IMR-90 (cell line): ENCODE measurements at regions not wholly inside any gene's neighbourhood (a gene's known extent, or its start where the extent isn't known, plus 50 kb on each side); places are given as distances from the start of the nearest gene placed in this dataset.

Source experiments
- ATAC-seq: fragments of 200-7000 bp; cut with Tn5 transposase; 2 replicates; pipeline ENCODE4 v1.9.1; 2020; ENCODE audit warnings: low read depth, mild to moderate bottlenecking, moderate library complexity
- BruUV-seq: library from RNA; stranded (reverse); fragments of 400-500 nt; replicated peaks from 2 replicates; lab custom pipeline; 2021; lab: Mats Ljungman, UMichigan
- CTCF ChIA-PET: fragments of 300-600 bp; formaldehyde crosslinking; extraction: SDS; loops from one replicate; lab custom pipeline; 2021; ENCODE audit warnings: antibody characterized with exemption; lab: Yijun Ruan, JAX
- POLR2A ChIA-PET: fragments of 300-600 bp; sonication (Branson Sonifier 250); formaldehyde crosslinking; loops from one replicate; lab custom pipeline; 2022; ENCODE audit warnings: antibody characterized with exemption; ENCODE audit not compliant: unreplicated experiment; lab: Charles Lee
- DNase-seq: peaks from one replicate; pipeline ENCODE4 v3.0.0; 2013
- H2AFZ ChIP-seq: replicated peaks from 2 replicates; pipeline ENCODE3; 2013; ENCODE audit warnings: low read length, mild to moderate bottlenecking; ENCODE audit not compliant: poor library complexity
- H2AK5ac ChIP-seq: 2 replicates; pipeline ENCODE4 v1.6.1; 2013; ENCODE audit warnings: low read depth, low read length, inconsistent platforms
- H2AK9ac ChIP-seq: replicated peaks from 2 replicates; pipeline ENCODE3; 2013; ENCODE audit warnings: mild to moderate bottlenecking, low read depth, low read length, moderate library complexity; ENCODE audit not compliant: poor library complexity
- H2BK120ac ChIP-seq: 2 replicates; pipeline ENCODE4 v1.6.1; 2013; ENCODE audit warnings: low read depth, low read length, inconsistent platforms
- H2BK15ac ChIP-seq: 3 replicates; pipeline ENCODE4 v1.6.1; 2013; ENCODE audit warnings: low read depth, low read length, inconsistent platforms
- H2BK20ac ChIP-seq: 2 replicates; pipeline ENCODE4 v1.6.1; 2013; ENCODE audit warnings: low read depth, mild to moderate bottlenecking, inconsistent platforms, low read length, moderate library complexity
- H2BK5ac ChIP-seq: 2 replicates; pipeline ENCODE4 v1.6.1; 2013; ENCODE audit warnings: mild to moderate bottlenecking, low read depth, low read length, inconsistent platforms; ENCODE audit not compliant: poor library complexity, severe bottlenecking
- H3K14ac ChIP-seq: replicated peaks from 2 replicates; pipeline ENCODE4 v1.6.1; 2013; ENCODE audit warnings: low read depth, low read length, inconsistent platforms
- H3K18ac ChIP-seq: 2 replicates; pipeline ENCODE4 v1.6.1; 2013; ENCODE audit warnings: low read depth, low read length, control low read depth
- H3K23ac ChIP-seq: 2 replicates; pipeline ENCODE4 v1.6.1; 2013; ENCODE audit warnings: low read depth, low read length, inconsistent platforms
- H3K27ac ChIP-seq: 2 replicates; pipeline ENCODE4 v1.5.1; 2013; ENCODE audit warnings: mild to moderate bottlenecking, control low read depth, low read length; ENCODE audit not compliant: insufficient read depth
- H3K27me3 ChIP-seq: 2 replicates; pipeline ENCODE4 v1.6.1; 2013; ENCODE audit warnings: low read length; ENCODE audit not compliant: control insufficient read depth, insufficient read depth
- H3K36me3 ChIP-seq: 2 replicates; pipeline ENCODE4 v1.6.1; 2013; ENCODE audit warnings: low read length, mixed read lengths; ENCODE audit not compliant: control insufficient read depth, insufficient read depth
- H3K4ac ChIP-seq: 2 replicates; pipeline ENCODE4 v1.6.1; 2013; ENCODE audit warnings: low read depth, low read length, inconsistent platforms
- H3K4me1 ChIP-seq: 2 replicates; pipeline ENCODE4 v1.6.1; 2013; ENCODE audit warnings: low read length, mixed read lengths; ENCODE audit not compliant: control insufficient read depth, insufficient read depth
- H3K4me2 ChIP-seq: 2 replicates; pipeline ENCODE4 v1.6.1; 2013; ENCODE audit warnings: low read depth, mild to moderate bottlenecking, control low read depth, low read length, moderate library complexity
- H3K4me3 ChIP-seq: 2 replicates; pipeline ENCODE4 v1.5.1; 2013; ENCODE audit warnings: low read depth, mild to moderate bottlenecking, control low read depth, low read length, moderate library complexity; ENCODE audit not compliant: insufficient read depth
- H3K56ac ChIP-seq: 2 replicates; pipeline ENCODE4 v1.6.1; 2013; ENCODE audit warnings: low read length, inconsistent platforms; ENCODE audit not compliant: insufficient read depth; ENCODE audit errors: extremely low read depth
- H3K79me1 ChIP-seq, 2 experiments: 2 replicates each; pipeline ENCODE4 v1.6.1; 2013; ENCODE audit warnings: low read length in 2 of 2, inconsistent platforms in 1 of 2, low read depth in 1 of 2
- H3K9ac ChIP-seq: 2 replicates; pipeline ENCODE4 v1.6.1; 2013; ENCODE audit warnings: low read depth, low read length, control low read depth
- H3K9me1 ChIP-seq: 2 replicates; pipeline ENCODE4 v1.6.1; 2013; ENCODE audit warnings: low read length, inconsistent platforms; ENCODE audit not compliant: insufficient read depth
- H3K9me3 ChIP-seq: 2 replicates; pipeline ENCODE4 v1.6.1; 2013; ENCODE audit warnings: low read length; ENCODE audit not compliant: control insufficient read depth, insufficient read depth
- H4K20me1 ChIP-seq: 2 replicates; pipeline ENCODE4 v1.6.1; 2013; ENCODE audit warnings: low read length, inconsistent platforms; ENCODE audit not compliant: insufficient read depth
- H4K5ac ChIP-seq: 2 replicates; pipeline ENCODE4 v1.6.1; 2013; ENCODE audit warnings: mild to moderate bottlenecking, low read depth, low read length, control low read depth
- H4K8ac ChIP-seq, 2 experiments: 2 replicates each; pipeline ENCODE4 v1.6.1; 2013; ENCODE audit warnings: low read depth in 2 of 2, low read length in 2 of 2, control low read depth in 1 of 2, inconsistent platforms in 1 of 2
- H4K91ac ChIP-seq: 2 replicates; pipeline ENCODE4 v1.6.1; 2013; ENCODE audit warnings: low read depth, low read length, inconsistent platforms; ENCODE audit not compliant: insufficient read depth
- BHLHE40 ChIP-seq: fragments of 150-350 bp; IDR thresholded peaks from 2 replicates; pipeline ENCODE4 v1.6.1; 2016; ENCODE audit warnings: mild to moderate bottlenecking, low read depth, low read length
- CEBPB ChIP-seq: IDR thresholded peaks from 2 replicates; pipeline ENCODE4 v1.6.1; 2012; ENCODE audit warnings: low read depth, low read length, improper control_type of control experiment
- CHD1 ChIP-seq: IDR thresholded peaks from 2 replicates; pipeline ENCODE4 v1.6.1; 2012; ENCODE audit warnings: low read depth, low read length, improper control_type of control experiment
- ELK1 ChIP-seq: fragments of 150-350 bp; IDR thresholded peaks from 2 replicates; pipeline ENCODE4 v1.6.1; 2016; ENCODE audit warnings: low read depth, mild to moderate bottlenecking, low read length, moderate library complexity, borderline replicate concordance
- FOS ChIP-seq: fragments of 150-350 bp; IDR thresholded peaks from 2 replicates; pipeline ENCODE4 v1.6.1; 2016; ENCODE audit warnings: low read depth, low read length
- MAFK ChIP-seq: IDR thresholded peaks from 2 replicates; pipeline ENCODE4 v1.6.1; 2012; ENCODE audit warnings: low read depth, low read length, improper control_type of control experiment
- MAZ ChIP-seq: IDR thresholded peaks from 2 replicates; pipeline ENCODE4 v1.6.1; 2012; ENCODE audit warnings: low read depth, mild to moderate bottlenecking, low read length, improper control_type of control experiment, moderate library complexity, borderline replicate concordance
- MXI1 ChIP-seq: IDR thresholded peaks from 2 replicates; pipeline ENCODE4 v1.6.1; 2012; ENCODE audit warnings: low read depth, mild to moderate bottlenecking, low read length, moderate library complexity, borderline replicate concordance
- NFE2L2 ChIP-seq: fragments of 150-350 bp; IDR thresholded peaks from 2 replicates; pipeline ENCODE4 v1.6.1; 2016; ENCODE audit warnings: low read depth, mild to moderate bottlenecking, low read length
- POLR2A ChIP-seq: IDR thresholded peaks from 2 replicates; pipeline ENCODE4 v1.6.1; 2012; ENCODE audit warnings: mild to moderate bottlenecking, low read depth, low read length
- RAD21 ChIP-seq: IDR thresholded peaks from 2 replicates; pipeline ENCODE4 v1.6.1; 2012; ENCODE audit warnings: low read length, improper control_type of control experiment
- RCOR1 ChIP-seq: IDR thresholded peaks from 2 replicates; pipeline ENCODE4 v1.6.1; 2012; ENCODE audit warnings: mild to moderate bottlenecking, low read length, improper control_type of control experiment; ENCODE audit not compliant: insufficient replicate concordance
- RFX5 ChIP-seq: IDR thresholded peaks from 2 replicates; pipeline ENCODE4 v1.8.0; 2012; ENCODE audit warnings: low read depth, mild to moderate bottlenecking, low read length, moderate library complexity
- SMC3 ChIP-seq: fragments of 150-350 bp; IDR thresholded peaks from 2 replicates; pipeline ENCODE4 v1.6.1; 2016; ENCODE audit warnings: low read depth, mild to moderate bottlenecking, antibody characterized with exemption, low read length, moderate library complexity
- WGBS, 2 experiments: methylation state at CpG; one replicate each; pipeline versions ENCODE4 v1.1.5 to v1.1.7; 2013; ENCODE audit warnings: missing lambda C conversion rate in 2 of 2; ENCODE audit not compliant: insufficient read length in 1 of 2; ENCODE audit errors: extremely low coverage in 2 of 2; 5-methylcytosine and 5-hydroxymethylcytosine counted together
- dilution Hi-C: fragments of 300-500 bp; cut with HindIII; formaldehyde crosslinking; loops from one replicate; pipeline ENCODE4 v1.14.3; 2018; ENCODE audit warnings: low sequenced_read_pairs; ENCODE audit not compliant: unreplicated experiment
- in situ Hi-C: fragments of 300-500 bp; cut with MboI; formaldehyde crosslinking; loops from 3 replicates; pipeline ENCODE4 v1.14.3; 2019; ENCODE audit warnings: low sequenced_read_pairs, inconsistent platforms, mixed read lengths
- intact Hi-C: fragments of 100-400 bp; cut with micrococcal nuclease; formaldehyde crosslinking; loops from 2 replicates; pipeline ENCODE4 v1.10.0; 2022
- TF ChIP-seq, protein P1 (sequence below): conservative IDR thresholded peaks from 2 replicates; pipeline ENCODE4 v1.5.1; 2012; ENCODE audit warnings: mild to moderate bottlenecking, low read depth, low read length, improper control_type of control experiment

DNA sequence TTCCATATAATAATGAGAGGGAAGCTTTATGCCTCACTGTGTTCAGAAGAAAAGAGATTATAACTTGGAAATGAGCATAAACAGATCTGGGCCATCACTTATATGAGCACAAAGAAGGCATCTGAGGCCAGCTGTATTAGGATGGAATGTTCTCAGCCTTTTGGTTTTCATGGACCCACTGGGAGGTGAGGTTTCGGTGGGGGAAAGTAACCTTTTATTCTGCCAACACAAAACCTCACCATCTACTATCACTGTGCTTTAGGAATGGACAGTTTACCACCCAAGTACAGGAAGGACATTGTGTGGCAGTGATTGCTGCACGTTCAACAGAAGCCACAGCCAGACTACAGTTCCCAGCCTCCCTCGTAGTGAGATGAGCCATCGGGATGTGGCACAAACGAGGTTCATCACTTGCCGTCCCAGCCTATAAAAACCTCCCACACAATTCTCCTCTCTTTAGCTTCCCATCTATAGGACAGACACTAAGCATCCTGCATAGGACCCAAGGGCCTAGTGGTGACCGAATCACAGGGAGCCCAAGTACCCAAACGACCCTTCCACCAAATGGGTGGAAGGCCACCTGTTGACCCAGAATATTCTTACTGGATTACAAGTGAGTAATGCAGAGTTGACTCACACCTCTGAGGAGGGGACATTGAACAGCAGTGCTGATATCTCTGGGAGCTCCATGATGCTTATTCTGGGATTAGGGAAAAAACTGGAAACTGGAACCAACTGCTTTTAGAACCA, 121.5 kb upstream of the RAG2 start:
- ATAC-seq: no peak
- no peak overlapping the region for H3K4ac ChIP-seq
- H3K9me1 ChIP-seq: no peaks in the 10 kb centered on the region
- H3K79me1 ChIP-seq: no peaks in the 10 kb centered on the region
- no peak overlapping the region for H4K5ac ChIP-seq
- no peak overlapping the region for H3K23ac ChIP-seq
- no peak overlapping the region for H4K91ac ChIP-seq
- H3K27ac ChIP-seq: no peak overlapping the region
- no peak for TF ChIP-seq CEBPB
- no peak for TF ChIP-seq MAZ
- TF ChIP-seq, protein P1, sequence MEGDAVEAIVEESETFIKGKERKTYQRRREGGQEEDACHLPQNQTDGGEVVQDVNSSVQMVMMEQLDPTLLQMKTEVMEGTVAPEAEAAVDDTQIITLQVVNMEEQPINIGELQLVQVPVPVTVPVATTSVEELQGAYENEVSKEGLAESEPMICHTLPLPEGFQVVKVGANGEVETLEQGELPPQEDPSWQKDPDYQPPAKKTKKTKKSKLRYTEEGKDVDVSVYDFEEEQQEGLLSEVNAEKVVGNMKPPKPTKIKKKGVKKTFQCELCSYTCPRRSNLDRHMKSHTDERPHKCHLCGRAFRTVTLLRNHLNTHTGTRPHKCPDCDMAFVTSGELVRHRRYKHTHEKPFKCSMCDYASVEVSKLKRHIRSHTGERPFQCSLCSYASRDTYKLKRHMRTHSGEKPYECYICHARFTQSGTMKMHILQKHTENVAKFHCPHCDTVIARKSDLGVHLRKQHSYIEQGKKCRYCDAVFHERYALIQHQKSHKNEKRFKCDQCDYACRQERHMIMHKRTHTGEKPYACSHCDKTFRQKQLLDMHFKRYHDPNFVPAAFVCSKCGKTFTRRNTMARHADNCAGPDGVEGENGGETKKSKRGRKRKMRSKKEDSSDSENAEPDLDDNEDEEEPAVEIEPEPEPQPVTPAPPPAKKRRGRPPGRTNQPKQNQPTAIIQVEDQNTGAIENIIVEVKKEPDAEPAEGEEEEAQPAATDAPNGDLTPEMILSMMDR: no peak
- TF ChIP-seq FOS: no peak
- TF ChIP-seq RFX5: no peak
- TF ChIP-seq MAFK: no peak
- no peak for TF ChIP-seq CHD1
- TF ChIP-seq SMC3: no peak
- no peak for TF ChIP-seq MXI1
- TF ChIP-seq NFE2L2: no peak
- TF ChIP-seq POLR2A: no peak
- TF ChIP-seq RAD21: no peak
- no peak for TF ChIP-seq RCOR1
- TF ChIP-seq BHLHE40: no peak
- no peak for TF ChIP-seq ELK1
- no peaks in the 10 kb centered on the region for H3K27me3 ChIP-seq
- H3K4me1 ChIP-seq: no peaks in the 10 kb centered on the region
- in situ Hi-C loops: no loop called here
- ChIA-PET CTCF (no interaction called here), POLR2A (no interaction called here)
- H2AFZ ChIP-seq: no peak overlapping the region
- H3K9me3 ChIP-seq: no peaks in the 10 kb centered on the region
- no peak overlapping the region for H3K9ac ChIP-seq
- H4K8ac ChIP-seq: no peak overlapping the region
- H2AK9ac ChIP-seq: no peak overlapping the region
- dilution Hi-C loops: no loop called here
- no peak overlapping the region for H2BK20ac ChIP-seq
- H2AK5ac ChIP-seq: no peak overlapping the region
- no peak overlapping the region for H2BK5ac ChIP-seq
- H3K56ac ChIP-seq: no peak overlapping the region
- H3K4me3 ChIP-seq: no peak overlapping the region
- no peak overlapping the region for H2BK15ac ChIP-seq
- intact Hi-C loops: no loop called here
- no peak overlapping the region for H2BK120ac ChIP-seq
- no peak overlapping the region for H3K14ac ChIP-seq
- WGBS, 2 experiments: no CpG with 5 or more reads among the region's 8 CpGs
- H3K36me3 ChIP-seq: no peaks in the 10 kb centered on the region
- H3K4me2 ChIP-seq: no peak overlapping the region
- H3K18ac ChIP-seq: no peak overlapping the region
- H4K20me1 ChIP-seq: no peaks in the 10 kb centered on the region
- no peak for DNase-seq
- BruUV-seq: no TSS peak
